ENCODE measurements at regions not wholly inside any gene's neighbourhood (a gene's known extent, or its start where the extent isn't known, plus 50 kb on each side); places are given as distances from the start of the nearest gene placed in this dataset.

DNA sequence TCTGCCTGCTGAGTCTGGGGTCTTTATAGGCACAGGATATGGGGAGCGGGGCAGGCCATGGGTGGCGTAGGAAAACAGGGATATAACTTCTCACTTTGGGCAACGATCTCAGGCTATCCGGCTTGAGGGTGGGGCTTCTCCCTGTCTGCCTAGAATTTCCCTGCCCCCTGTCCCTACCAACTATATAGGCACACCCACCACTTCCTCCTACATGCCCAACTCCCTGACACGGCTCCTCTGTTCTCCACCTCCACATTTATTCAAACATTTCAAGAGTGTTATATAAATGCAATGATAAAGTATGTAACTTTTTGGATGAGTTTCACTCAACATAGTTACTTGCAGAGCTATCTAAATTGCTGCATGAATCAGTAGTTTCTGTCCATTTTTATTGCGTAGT lies 363.2 kb upstream of the RORB start:
- TF ChIP-seq CTCF (IDR thresholded peaks at IDR 0.05) (no peak), EZH2 (IDR thresholded peaks at IDR 0.05; ENCODE audit: borderline replicate concordance, insufficient read depth, low read depth, low read length, poor library complexity, severe bottlenecking) (no peak)
